ENCODE measurements at regions not wholly inside any gene's neighbourhood (a gene's known extent, or its start where the extent isn't known, plus 50 kb on each side); places are given as distances from the start of the nearest gene placed in this dataset.
"Not testable (repeated sequence)": the region's sequence is repeated elsewhere in the genome, so short reads cannot be mapped to it uniquely, and the experiment has no call there.

DNA sequence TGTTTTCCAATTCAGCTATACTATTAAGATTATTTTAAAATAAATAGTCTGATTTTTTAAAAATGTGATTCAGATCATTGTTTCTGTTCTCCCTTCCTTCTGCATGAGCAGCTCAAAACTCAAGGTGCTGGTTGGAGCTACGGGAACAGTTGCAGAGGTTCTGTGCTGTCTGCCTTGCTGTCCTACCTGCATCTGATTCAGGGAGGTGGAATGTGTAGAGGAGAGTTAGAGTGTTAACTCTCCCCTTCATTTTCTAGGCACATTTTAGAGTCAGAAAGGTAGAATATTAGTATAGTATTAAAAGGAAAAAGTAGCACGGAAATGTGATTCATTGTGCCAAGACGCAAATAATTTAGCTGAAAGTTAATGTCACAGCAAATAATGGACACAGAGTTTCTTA, 188.1 kb upstream of the SLC35B3 start:
- DNase-seq (ENCODE audit: low read depth in 2 of 2): no peak

DNA sequence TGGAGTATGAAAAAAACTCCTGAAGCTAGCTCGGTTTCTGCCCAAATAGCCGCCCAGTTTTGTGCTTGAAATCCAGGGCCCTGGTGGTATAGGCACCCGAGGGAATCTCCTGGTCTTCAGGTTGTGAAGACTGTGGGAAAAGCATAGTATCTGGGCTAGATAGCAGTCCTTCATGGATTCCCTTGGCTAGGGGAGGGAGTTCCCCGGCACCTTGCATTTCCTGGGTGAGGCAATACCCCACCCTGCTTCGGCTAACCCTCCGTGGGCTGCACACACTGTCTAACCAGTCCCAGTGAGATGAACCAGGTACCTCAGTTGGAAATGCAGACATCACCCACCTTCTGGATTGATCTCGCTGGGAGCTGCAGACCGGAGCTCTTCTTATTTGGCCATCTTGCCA, 184.5 kb upstream of the SLC35B3 start:
- no peak for DNase-seq (ENCODE audit: low read depth in 2 of 2)

DNA sequence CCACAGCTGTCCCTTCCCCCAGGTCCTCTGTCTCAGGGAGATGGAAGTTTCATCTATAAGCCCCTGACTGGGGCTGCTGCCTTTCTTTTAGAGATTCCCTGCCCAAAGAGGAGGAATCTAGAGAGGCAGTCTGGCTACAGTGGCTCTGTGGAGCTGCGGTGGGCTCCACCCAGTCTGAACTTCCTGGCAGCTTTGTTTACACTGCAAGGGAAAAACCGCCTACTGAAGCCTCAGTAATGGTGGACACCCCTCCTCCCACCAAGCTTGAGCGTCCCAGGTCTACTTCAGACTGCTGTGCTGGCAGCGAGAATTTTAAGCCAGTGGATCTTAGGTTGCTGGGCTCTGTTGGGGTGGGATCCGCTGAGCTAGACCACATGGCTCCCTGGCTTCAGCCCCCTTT, 184.1 kb upstream of the SLC35B3 start:
- DNase-seq (ENCODE audit: low read depth in 2 of 2): not testable (repeated sequence)

DNA sequence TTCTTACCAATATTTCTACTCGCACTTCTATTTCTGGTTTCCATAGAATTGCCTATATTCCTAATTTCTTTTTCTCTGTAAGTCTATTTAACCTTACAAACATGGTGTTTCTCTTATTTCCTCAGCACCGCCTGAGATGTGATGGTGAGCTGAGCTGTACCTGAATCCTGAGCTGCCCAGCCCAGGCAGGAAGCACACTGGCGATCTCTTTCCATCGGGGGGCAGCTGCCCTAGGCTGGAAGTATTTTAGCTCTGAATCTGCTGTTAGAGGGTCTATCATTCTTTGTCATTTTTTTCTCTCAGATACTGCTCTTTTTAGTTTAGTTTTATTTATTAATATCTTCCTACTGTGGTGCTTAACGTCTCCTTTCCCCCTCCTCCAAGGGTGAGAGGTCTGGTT, 173.4 kb upstream of the SLC35B3 start:
- no peak for DNase-seq (ENCODE audit: low read depth in 2 of 2)

DNA sequence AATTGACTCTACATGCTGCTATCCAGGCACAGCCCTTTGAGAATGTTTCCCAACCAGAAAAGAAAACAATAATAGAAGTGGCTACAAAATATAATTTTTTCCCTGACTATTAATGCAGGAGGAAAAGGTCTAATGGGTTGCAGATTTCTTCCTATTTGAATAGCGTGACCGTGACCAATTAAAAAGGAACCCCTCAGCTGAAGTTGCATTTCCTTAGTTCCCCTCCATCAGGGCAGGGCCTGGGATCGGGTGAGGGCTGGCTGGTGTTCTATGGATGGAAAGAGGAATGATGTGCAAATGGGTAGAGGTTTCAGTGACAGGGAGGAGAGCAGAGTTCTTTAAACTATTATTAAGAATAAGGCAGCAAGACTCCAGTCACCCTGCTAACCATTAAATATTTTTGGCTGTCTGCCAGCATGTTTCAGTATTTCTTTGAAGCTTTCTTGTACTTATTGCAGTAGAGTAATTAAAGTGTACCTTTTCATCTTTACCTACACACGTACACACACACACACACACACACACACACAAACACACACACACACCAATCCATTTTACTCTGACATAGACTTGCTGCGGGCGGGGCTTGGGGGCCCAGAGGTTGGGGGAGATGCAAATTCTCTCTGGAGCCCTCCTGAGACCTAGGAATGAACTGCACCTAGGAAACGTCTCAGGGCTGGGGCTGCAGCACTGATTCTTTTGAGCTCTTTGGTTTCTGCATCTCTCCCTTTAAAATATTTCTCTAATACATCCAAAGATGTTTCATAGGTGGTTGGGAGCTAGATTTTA, 154.8 kb upstream of the SLC35B3 start:
- no peak for DNase-seq (ENCODE audit: low read depth in 2 of 2)

DNA sequence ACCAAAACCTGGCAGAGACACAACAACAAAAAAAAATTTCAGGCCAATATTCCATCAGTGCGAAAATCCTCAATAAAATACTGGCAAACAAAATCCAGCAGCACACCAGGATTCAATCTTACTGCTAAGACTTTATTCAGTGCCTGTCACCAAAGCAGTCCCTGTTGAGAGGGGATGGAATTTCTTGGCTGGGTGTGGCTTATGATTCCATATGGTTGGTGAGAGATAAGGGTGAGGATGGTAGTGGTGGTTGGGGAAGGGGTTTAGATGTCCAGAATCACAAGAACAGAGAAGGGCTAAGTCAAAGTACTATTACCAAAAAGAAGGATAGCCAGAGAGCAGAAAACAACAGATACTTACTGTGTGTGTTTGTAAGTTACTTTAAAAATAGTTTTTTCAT, 152.8 kb upstream of the SLC35B3 start:
- no peak for DNase-seq (ENCODE audit: low read depth in 2 of 2)

DNA sequence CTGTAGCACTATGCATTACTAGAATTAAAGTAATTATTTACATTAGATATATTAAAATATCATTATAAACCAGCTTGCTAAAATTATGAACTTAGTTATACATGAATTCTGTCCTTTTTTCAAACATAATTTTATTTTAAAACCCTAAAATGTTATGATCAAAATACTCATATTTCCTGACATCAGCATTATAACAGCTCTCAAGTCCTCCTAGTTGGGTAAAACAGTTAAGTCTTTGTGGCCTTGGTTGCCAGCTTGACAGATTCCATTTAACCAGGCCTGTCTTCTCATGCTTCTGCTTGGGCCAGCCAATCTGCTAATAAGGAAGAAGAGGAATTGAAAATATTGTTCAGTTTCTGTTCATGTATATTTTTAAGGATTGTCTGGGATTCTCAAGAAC, 147.9 kb upstream of the SLC35B3 start:
- DNase-seq (ENCODE audit: low read depth in 2 of 2): no peak

DNA sequence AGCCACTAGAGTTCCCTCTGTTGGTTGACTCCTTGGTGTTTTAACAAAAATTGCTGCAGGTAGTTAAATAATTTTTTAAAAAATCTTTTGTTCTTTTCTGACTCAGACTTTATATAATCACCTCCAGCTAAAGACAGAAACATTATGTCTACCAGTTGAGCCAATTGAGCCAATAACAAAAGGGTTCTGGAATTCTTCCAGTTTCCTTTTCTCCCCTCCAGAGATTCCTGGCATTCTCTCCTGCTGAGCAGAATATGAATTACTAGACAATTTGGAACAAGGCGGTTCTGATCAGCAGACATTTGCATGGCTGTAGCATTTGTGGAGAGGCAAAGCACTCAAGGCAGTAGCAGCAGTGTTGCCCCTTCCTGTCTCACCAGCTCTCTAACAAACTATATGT, 144.0 kb upstream of the SLC35B3 start:
- DNase-seq (ENCODE audit: low read depth in 2 of 2): no peak

DNA sequence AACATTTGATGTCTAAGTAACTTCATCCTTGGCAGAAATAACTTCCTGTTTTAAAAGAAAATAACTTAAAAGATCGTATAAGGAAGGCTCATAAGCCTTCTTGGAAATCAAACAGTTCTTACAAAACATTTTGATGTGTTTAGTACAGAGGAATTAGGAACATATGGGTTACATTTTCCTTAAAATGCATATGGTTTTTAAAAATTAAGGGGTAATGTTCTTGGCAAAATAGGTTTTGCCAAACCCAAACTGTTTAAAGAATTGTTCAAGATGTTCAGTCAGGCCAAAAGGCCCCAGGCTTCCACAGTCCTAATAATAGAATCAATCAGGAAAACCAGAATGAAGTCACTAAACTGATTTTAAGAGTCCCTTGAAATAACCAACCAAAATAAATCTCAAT, 142.7 kb upstream of the SLC35B3 start:
- no peak for DNase-seq (ENCODE audit: low read depth in 2 of 2)

DNA sequence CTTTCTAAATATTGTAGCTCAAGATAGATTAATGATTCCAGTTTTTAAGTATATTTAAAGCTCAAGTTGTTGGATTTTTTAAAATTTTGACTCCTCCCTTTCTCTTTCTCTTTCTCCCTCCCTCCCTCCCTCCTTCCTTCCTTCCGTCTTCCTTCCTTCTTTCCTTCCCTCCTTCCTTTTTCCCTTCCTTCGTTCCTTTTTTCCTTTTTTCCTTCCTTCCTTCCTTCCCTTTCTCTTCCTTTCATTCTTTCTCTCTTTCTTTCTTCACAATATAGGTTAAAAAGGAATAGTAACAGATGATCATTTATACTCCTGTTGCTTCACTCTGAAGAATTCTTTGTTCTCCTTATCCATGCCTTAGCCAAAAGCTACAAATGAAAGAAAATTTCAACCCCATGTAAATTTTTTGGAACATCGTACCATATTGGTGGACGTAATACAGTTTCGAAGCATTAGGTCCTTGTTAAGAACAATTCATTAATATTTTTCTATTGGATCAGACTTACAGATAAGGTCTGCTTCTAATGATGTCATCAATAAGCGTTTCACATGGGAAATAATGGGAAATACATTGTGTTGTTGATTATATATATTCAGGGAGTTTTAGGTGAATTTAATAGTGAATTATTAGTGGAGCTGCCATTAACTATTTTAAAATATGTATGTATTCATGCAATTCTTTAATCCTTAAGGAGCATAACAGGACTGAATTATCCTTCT, 139.6 kb upstream of the SLC35B3 start:
- no peak for DNase-seq (ENCODE audit: low read depth in 2 of 2)

DNA sequence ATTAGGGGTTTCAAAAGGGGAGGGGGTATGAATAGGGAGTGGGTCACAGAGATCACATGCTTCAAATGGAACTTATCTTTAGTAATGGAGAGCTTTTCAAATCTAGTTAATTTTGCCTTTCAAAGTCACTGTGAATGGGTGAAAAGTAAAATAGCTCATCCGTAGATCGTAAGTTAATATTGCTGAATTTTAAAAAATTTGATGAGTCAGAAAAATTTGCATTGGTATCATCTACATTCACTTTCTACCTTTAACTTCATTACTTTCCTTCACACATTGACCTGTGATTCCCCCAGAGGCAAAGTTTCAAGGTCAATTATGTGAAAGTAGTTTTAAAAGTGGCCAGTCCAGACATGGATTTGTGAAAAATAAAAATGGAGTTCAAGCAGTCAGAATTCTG, 139.0 kb upstream of the SLC35B3 start:
- DNase-seq (ENCODE audit: low read depth in 2 of 2): no peak

DNA sequence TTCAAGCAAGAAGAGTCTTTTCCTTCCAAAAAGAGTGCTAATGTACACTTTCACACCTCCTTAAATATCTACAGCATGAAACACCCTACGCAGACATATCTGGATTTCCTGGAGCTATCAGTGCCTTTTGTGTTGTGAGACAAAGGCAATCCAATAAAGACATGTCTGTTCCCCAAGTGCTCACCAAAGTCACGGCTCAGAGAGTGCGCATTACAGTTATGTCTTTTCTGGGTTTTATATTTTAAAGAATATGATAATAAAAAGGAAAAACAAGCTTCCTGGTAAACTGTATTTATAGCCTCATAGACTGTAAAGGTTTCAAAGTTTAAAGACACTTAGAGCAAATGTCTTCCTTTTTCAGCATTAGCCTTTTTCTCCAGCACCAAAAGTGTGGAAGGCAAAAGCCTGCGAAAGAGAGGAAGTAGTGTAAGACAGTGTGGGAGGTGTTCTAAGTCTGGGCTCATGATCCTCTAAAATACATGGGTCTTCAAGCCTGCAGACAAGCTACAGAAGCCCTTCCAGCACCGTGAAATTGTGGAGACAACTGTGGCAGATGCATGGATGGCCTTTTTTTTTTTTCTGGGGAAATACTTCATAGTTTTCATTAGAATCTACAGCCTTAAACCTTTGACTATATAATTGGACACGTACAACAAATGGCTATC, 135.0 kb upstream of the SLC35B3 start:
- no peak for DNase-seq (ENCODE audit: low read depth in 2 of 2)

DNA sequence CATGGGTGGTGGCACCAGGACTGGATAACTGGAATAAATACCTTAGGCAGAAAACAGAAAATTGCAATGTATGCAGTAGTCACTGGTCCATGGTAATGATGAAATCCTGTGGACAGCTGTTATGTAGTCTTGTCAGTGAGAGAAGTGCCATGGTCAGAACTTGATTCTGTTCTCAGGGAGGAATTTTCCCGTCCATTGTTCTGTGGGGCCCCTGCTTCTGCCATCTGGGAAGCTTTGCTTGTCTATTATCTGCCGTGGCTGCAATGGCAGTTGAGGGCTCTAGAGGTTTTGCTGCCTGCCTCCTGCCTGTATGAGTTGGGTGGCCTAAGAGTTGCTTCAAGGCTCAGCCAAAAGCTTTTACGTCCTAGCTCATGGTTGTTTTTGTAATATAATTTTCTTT, 126.8 kb upstream of the SLC35B3 start:
- DNase-seq (ENCODE audit: low read depth in 2 of 2): no peak

DNA sequence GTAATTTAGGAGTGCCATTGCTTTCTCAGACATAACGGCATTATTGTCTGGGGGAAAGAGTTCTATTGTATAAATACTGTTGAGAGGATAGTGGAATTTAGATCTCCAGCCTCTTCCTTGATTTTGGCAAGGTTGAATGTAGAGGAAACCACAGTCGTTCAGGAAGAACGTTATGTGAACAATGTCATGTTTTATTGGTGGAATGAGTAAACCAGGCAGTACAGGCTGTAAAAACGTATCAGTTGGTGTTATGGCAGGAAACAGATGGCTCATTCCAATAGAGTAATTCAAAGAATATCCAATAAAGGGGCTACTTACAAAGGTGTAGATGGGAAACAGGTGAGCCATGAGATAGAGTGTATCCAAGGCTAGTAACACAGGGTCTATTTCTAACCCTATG, 123.6 kb upstream of the SLC35B3 start:
- DNase-seq (ENCODE audit: low read depth in 2 of 2): no peak

DNA sequence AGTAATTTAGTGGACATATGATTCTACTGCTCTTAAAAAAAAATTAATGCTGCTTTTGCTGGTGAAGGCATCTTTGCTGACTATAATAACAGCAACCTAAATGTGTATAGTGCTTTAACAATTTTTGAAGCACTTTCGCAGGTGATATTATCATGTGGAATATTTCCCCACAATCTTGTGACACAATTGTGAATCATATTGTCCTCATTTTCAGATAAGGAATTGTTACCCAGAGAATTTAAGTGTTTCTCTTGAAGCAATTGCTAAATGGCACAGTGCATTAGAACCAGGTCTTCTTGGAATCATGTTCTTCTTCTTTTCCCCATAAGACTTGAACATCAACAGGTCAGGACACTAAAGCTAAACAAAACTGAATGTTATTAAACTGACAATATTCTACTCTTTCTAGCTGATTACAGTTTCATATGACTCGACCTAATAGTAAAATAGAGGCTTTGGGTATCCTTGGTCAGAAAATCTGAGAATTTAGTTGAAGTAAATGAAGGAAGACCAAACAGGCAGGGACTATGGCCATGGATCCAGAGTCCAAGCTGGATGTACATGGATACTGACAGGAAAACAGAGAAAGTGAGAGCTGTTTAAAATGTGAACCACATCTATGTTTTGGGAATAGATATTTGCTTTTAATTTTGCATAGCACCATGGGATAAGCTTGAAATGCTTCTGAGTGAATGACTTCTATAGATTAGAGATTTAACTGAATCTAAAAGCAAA, 121.8 kb upstream of the SLC35B3 start:
- DNase-seq (ENCODE audit: low read depth in 2 of 2): no peak

DNA sequence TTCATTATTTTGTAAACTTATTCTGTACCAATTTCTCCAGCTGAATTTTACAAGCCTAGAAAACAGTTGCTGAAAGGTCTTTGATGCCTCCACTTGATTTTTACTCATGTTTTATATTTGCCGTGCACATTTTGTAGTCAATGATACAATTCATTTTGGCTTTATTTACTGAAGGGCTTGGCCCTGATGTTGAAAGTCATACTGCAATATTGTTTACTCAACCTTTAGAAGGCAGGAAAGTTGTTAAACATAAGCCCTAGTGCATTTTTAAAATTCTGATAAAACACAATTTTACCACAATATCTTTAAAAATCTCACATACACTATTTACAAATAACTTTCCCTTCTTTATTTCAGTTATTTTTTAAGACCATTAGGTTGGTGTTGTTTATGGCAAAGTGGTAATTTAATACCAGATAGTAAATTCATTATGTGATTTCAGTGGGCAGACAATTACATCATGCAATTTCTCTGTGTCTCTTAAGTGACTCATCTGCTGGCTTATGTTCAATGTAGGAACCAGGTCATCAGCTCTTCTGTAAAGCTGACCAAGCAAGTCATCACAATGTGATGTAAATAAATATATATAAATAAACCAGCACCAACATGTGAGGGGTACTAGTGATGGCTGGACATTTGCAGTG, 121.1 kb upstream of the SLC35B3 start:
- DNase-seq (ENCODE audit: low read depth in 2 of 2): no peak

DNA sequence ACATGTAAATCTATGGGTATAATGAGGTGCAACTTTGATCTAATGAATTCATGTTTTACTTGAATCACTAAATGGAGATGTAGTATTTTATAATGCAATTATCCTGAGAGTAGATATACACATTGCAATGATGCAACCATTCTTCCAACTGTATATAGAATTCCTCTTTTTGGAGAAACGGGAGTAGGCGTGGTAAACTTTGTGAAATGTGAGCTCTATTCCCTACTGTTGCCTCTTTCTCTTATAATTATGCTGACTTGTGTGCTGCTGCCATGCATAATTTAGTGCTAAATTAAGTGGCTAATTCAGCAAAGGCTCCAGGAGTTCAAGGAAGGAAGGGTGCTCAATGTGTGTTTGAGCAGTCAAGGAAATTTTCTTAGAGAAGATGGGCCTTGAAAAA, 116.6 kb upstream of the SLC35B3 start:
- DNase-seq (ENCODE audit: low read depth in 2 of 2): no peak

DNA sequence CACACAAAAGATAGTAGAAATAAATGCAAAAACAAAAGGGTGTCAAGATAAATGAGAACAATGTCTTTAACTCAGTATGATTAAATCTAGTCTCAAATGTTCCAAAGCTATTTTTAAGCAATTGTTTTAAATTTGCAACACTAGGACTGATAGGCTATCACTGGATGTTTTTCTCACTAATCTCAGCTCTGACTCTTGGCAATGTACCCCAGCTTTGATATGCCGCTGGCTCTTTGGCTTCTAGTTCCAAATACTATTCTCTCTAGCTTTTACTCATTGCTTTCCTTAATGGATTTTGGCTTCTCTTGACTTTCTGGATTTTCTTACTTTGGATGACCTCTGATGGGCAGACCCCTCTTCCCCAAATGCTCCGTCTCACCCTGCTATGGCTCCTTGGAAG, 116.0 kb upstream of the SLC35B3 start:
- no peak for DNase-seq (ENCODE audit: low read depth in 2 of 2)

DNA sequence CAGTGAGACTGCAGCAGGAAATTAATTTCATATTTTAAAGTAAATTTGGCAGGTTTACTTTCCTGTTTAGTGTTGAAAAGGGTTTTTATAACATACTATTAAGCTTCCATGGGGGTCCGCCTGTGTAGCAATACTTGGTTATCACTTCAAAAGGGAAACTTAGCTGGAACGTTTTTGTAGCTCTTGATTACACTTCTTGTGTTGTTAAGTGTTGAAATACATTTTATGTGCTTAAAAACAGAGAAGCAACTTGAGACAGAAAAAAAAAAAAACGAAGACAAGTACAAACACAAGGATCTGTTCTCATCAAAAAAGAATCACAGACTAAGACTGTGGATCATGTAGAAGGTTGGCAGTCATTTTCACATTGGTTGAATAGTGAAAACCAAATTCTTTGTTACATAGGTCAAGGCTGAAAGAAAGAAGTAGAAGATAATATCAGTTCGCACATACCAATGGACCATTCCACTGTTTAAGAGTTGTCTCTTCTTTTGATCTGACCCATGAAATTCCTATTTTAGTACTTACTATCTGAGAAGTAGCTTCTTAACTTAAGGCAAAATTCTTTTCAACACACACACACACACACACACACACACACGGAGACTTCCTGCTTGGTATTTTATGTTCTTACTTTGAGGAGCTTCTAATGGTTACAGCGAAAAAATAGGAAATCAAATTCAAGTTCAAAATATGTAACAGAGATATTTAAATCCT, 113.9 kb upstream of the SLC35B3 start:
- DNase-seq (ENCODE audit: low read depth in 2 of 2): no peak

DNA sequence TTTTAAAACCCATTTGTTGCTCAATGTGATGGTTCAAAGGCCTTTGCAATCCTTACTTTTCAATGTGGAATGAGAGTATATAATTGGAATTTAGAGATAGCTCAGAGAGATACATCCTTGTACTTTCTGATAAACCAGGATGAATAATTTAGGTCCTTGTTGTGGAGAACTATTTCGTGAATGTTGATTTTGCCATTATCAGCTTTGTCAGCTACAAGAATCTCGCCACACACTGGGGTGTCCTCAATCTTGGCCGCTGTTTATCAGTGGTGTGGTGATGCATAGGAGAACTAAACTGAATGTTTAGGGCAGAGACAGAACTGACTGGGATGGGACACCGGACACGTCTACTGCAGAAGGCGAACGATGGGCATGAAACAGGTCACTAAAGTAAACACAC, 111.2 kb upstream of the SLC35B3 start:
- no peak for DNase-seq (ENCODE audit: low read depth in 2 of 2)

DNA sequence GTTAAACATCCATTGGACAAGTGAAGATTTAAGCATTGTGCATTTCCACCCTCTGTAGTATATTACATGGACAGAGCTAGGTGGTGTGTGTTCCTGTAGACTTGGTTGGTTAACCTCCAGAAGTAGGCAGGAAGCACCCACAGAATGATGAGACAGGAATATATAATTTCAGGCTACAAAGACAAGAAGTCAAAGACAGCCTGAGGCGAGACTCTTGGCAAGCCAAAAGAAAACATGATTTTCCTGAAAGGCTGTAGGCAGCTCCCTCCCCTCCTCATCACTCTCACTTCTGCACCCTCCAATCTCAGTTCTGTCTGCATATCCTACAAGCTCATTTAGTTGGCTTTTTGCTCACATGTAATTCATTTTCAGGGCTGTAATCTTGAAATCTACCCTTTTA, 110.0 kb upstream of the SLC35B3 start:
- no peak for DNase-seq (ENCODE audit: low read depth in 2 of 2)

Data from stimulated activated CD8-positive, alpha-beta memory T cell treated with anti-CD3 and anti-CD28 coated beads, Interleukin-7, amount 100 ng/mL, for 1 hour (primary cell).